Cardiac septum (tissue), 1 donor: ENCODE measurements at regions not wholly inside any gene's neighbourhood (a gene's known extent, or its start where the extent isn't known, plus 50 kb on each side); places are given as distances from the start of the nearest gene placed in this dataset.
"Not testable (repeated sequence)": the region's sequence is repeated elsewhere in the genome, so short reads cannot be mapped to it uniquely, and the experiment has no call there.

ENCODE experiments used
- DNase-seq: peaks from one replicate; pipeline ENCODE4 v3.0.0-alpha.2; 2020; ENCODE audit warnings: low spot score
- intact Hi-C: fragments of 100-400 bp; cut with DNase I; formaldehyde crosslinking; loops from one replicate; pipeline ENCODE4 v1.14.0; 2022
- donor health status: DM: no; HTN: no; CAD: no.

DNA sequence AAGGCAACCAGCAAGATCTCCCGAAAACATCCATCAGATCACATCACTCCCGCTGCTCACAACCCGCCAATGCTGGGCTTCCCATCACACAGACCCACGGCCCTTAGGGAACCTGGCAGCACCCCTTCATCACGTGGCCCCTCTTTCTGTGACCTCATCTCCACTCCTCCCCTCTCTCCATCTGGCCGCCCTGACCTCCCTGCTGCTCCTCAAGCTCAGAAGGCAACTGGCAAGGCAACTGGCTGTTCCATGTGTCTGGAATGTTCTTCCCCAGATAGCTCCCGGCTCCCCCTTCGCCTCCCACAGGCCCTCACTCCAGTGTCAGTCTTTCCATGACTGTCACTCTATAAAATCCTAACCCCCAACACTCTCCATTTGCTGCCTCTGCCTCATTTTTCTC lies 113.0 kb upstream of the ERG start:
- intact Hi-C loops = no loop called here
- no peak for DNase-seq

GRCh38 chr21:38613686-38614085 lies 115.4 kb upstream of the ERG start:
- intact Hi-C loops = no loop called here
- no peak for DNase-seq

GRCh38 chr21:38614558-38614957 lies 116.3 kb upstream of the ERG start:
- intact Hi-C loops = no loop called here
- no peak for DNase-seq

- intact Hi-C loops = no loop called here
- no peak for DNase-seq
Measured at GRCh38 chr21:38619480-38619879, 121.2 kb upstream of the ERG start.

DNA sequence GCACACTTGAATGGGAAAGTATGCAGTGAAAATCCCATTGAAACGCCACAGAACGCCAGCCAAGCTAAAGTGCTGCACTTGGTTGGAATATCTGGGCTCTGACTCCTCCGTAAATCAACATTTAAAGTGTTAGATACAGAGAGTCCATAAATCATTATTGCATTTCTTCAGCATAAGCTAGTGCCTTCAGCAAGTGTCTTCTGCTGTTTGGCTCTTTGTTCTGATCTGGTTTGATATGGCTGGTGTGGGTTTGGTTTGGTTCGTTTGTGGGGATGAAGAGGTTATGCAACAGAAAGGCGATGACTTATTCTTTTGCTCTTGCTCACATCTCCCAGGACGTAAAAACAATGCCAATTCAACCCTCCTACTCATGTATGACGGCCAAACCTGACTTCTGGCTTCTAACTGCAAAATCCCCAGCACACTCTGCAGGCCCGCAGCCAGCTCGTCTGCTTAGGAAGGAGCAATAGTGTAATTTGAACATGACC lies 121.8 kb upstream of the ERG start:
- DNase-seq = no peak
- intact Hi-C loops = no loop called here

DNA sequence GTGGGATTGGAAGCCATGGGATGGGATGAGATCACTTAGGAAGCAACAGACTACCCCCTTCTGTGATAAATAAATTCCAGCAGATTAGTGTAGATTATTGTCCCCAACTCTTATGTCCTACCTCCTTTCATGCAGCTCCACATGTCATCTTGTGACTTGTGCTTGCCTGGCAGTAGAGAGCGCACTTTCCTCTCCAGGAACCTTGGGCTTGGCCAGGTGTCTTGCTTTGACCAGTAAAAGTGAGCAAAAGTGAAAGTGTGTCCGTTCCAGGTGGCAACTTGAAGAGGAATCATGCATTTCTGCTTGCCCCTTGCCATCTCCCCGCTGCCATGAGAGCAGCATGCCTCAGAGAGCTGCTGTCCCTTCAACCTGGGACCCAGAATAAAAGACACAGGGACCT lies 122.9 kb upstream of the ERG start:
- DNase-seq = no peak
- intact Hi-C loops = no loop called here

GRCh38 chr21:38622081-38622826 lies 124.0 kb upstream of the ERG start:
- no peak for DNase-seq
- intact Hi-C loops = no loop called here

- DNase-seq = no peak
- intact Hi-C loops = no loop called here
Measured at GRCh38 chr21:38622827-38623209, 124.5 kb upstream of the ERG start.

GRCh38 chr21:38623552-38623951 lies 125.3 kb upstream of the ERG start:
- no peak for DNase-seq
- intact Hi-C loops = no loop called here

DNA sequence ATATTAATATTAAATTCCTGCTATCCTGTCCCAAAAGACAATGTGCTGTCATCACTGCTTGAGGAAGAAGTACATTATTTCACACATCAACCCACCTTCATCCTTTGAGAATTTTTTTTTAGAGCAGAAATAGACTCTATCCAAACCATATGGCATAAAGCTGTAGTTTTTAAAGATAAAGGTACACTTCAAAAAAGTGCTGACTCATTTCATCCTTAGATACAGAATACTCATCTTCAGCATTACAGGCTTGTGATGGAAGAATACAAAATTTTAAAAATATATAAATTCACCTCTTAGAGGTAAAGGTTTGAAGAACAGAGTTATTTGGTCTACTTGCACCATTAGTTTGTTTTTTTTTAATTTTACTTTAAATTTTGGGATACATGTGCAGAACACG lies 126.7 kb upstream of the ERG start:
- DNase-seq = no peak
- intact Hi-C loops = no loop called here

GRCh38 chr21:38626306-38626705 lies 128.0 kb upstream of the ERG start:
- no peak for DNase-seq
- intact Hi-C loops = no loop called here

DNA sequence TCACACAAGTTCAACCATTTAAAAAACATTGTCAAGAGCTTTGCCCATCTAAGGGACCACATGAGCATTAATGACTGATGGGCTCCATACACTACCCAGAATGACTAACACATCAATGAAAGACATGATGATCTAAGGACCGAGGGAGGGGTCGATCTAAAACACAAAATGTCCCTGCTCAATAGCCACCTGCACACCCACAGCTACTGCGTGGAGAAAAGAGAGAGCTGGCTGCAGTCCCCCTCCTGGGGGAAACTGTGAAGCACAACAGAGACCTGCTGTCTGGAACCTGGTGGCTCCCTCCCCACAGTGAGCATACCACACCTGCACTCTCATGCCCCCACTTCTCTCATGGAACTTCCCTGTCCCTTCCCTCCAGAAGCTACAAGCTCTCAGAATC lies 130.1 kb upstream of the ERG start:
- DNase-seq = no peak
- intact Hi-C loops = no loop called here

DNA sequence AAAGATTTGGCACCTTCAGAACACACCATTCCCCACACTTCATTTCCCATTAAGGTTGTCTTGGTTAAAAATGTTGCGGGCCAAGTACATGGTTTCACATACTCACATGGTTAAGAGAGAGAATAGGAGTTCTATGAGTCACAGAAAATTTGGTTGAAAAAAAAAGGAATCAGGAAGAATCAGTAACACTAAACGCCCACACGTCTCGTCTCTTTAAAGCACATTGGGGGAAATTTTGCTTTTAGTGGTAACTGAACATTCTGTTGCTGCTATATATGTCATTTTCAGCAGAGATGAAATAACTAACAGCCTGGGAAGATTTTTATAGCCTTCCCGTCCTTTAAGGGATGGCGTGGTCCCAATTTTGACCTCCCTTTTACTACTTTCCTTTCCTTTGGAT lies 132.9 kb upstream of the ERG start:
- intact Hi-C loops = no loop called here
- no peak for DNase-seq

DNA sequence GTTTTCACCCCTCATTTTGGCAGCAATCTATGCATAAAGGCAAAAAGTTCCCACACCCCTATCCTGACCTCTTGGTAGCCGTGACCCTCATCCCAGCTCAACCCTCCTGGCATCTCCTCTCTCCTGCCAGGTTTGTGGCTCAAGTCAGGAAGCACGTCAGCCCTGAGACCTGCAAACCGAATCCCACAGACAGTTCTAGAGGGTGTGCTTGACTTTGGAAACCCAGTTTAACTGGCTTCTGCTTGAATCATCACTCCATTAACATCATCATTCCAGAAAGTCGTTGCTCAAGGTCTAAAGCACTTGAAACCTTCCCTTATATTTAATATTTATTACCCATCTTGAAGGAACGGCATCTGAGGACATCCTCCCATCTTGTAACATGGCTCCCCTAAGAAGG lies 133.4 kb upstream of the ERG start:
- no peak for DNase-seq
- intact Hi-C loops = no loop called here

DNA sequence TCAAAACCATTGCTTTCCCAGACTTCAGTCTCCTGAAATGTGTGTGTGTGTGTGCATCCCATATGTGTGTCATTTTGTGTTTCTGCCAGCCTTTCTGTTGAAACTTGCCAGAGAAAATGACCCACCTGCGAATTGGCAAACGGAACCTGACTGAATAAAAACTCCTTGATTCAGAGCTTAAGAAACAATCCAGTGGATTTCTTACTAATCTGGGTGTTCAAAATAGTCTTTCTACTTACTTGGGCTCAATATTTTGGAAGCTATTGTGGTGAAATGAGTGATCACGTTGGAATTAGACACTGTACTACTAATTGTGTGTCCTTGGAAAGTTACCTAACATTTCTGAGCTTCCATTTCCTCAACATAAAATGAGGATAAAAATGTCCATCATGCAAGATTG lies 138.9 kb upstream of the ERG start:
- intact Hi-C loops = no loop called here
- no peak for DNase-seq

DNA sequence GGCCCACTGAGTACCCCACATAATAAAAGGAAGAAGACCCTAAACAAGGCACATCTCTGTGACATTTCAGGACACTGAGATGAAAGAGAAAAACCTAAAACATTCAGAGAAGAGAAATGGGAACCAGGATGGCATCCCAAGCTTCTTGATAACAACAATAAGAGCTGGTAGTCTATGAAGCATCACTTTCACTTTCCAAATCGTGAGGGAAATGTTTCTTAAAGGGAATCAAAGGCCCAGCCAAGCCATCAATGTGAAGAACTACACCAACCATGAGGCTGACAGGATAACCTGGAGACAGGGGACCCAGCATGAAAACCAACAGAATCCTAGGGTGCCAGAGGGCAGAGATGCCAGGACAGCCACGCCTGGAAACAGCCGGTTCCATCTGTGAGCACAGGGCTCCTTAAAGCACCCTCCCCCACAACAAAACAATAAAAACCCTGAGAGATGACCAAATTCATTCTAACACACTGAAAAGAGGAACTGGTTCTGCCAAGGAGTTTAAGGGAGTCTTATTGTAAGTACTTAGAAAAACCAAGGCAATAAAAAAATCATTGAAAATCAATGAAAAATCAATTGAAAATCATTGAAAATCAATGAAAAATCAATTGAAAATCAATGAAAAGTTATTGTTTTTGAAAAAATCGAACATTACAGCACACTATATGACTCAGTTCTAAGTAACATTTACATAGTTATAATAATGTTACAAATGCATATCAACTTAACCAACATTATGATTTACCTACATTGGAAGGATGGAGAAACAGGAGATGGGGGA lies 141.5 kb upstream of the ERG start:
- intact Hi-C loops = no loop called here

GRCh38 chr21:38640355-38640742 lies 142.1 kb upstream of the ERG start:
- DNase-seq, intact Hi-C loops: not testable (repeated sequence)

More for the DNA sequence above, 141.5 kb upstream of the ERG start:
- DNase-seq = no peak

DNA sequence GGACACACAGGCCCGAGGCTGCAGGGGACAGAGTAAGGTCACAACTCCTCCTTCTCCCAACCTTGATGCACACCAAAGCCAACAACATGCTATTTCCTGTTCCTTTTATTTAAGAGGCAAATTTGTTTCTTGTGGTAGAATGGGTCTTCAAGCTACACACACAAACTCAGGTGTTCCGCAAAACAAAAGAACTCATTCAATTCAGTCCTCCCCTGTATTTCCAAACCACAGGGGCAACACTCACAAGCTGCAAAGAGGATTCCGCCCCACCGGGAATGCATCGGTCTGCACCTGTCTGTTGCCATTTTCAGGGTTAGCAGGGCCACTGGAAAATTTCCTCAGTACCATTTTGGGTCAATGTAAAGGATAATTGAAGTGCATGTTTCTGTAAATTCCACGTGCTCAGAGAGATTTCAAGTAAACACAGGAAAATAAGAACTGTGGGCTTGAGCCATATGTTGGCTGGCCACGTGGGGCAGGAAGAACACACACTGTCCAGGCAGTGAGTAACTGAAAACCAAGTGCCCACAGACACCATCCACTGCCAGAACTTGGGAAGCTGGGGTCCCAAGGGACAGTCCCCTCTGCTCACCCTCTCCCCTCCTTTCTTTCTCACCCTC lies 145.2 kb upstream of the ERG start:
- no peak for DNase-seq
- intact Hi-C loops = no loop called here

GRCh38 chr21:38645282-38645681 lies 147.0 kb upstream of the ERG start:
- intact Hi-C loops = no loop called here
- DNase-seq = no peak

- intact Hi-C loops = no loop called here
- no peak for DNase-seq
Measured at GRCh38 chr21:38646213-38646837, 148.0 kb upstream of the ERG start.
